ENCODE measurements at regions not wholly inside any gene's neighbourhood (a gene's known extent, or its start where the extent isn't known, plus 50 kb on each side); places are given as distances from the start of the nearest gene placed in this dataset.
"Not testable (repeated sequence)": the region's sequence is repeated elsewhere in the genome, so short reads cannot be mapped to it uniquely, and the experiment has no call there.

GRCh38 chr2:84301717-84302116, 157.4 kb downstream of the SUCLG1 start:
- Histone ChIP-seq H3K9ac (ENCODE audit: low read depth, low read length) (no peak overlapping the region), H3K4me1 (ENCODE audit: insufficient read depth, low read length) (peaks cover 11% of the 10 kb centered on the region; the same call in 1 of the 2 replicates), H3K36me3 (ENCODE audit: insufficient read depth, low read length) (no peaks in the 10 kb centered on the region), H3K9me3 (ENCODE audit: control insufficient read depth, insufficient read depth, low read length) (peaks cover 8% of the 10 kb centered on the region)

GRCh38 chr2:84300696-84301029, 158.4 kb downstream of the SUCLG1 start:
- peaks cover 11% of the 10 kb centered on the region; the same call in 1 of the 2 replicates for H3K4me1 ChIP-seq (ENCODE audit: insufficient read depth, low read length)
- no peaks in the 10 kb centered on the region for H3K36me3 ChIP-seq (ENCODE audit: insufficient read depth, low read length)
- no peak overlapping the region for H3K9ac ChIP-seq (ENCODE audit: low read depth, low read length)
- peaks cover 6% of the 10 kb centered on the region for H3K9me3 ChIP-seq (ENCODE audit: control insufficient read depth, insufficient read depth, low read length)

- H3K9ac ChIP-seq (ENCODE audit: low read depth, low read length); H3K36me3 ChIP-seq (ENCODE audit: insufficient read depth, low read length); H3K9me3 ChIP-seq (ENCODE audit: control insufficient read depth, insufficient read depth, low read length): not testable (repeated sequence)
- H3K4me1 ChIP-seq (ENCODE audit: insufficient read depth, low read length), result peaks cover 11% of the 10 kb centered on the region; the same call in 1 of the 2 replicates
Observed at GRCh38 chr2:84300001-84300695, 158.9 kb downstream of the SUCLG1 start.

- Histone ChIP-seq H3K4me1 (ENCODE audit: insufficient read depth, low read length) (peaks cover 11% of the 10 kb centered on the region; the same call in 1 of the 2 replicates), H3K9me3 (ENCODE audit: control insufficient read depth, insufficient read depth, low read length) (no peaks in the 10 kb centered on the region; the same call in 1 of the 2 replicates), H3K9ac (ENCODE audit: low read depth, low read length) (no peak overlapping the region), H3K36me3 (ENCODE audit: insufficient read depth, low read length) (no peaks in the 10 kb centered on the region)
Observed at GRCh38 chr2:84299211-84299775, 159.8 kb downstream of the SUCLG1 start.

GRCh38 chr2:84297155-84297554, 161.9 kb downstream of the SUCLG1 start:
- Histone ChIP-seq H3K36me3 (ENCODE audit: insufficient read depth, low read length) (no peaks in the 10 kb centered on the region), H3K4me1 (ENCODE audit: insufficient read depth, low read length) (peaks cover 11% of the 10 kb centered on the region; the same call in 1 of the 2 replicates), H3K9ac (ENCODE audit: low read depth, low read length) (no peak overlapping the region), H3K9me3 (ENCODE audit: control insufficient read depth, insufficient read depth, low read length) (no peaks in the 10 kb centered on the region)

GRCh38 chr2:84293791-84294380, 165.2 kb downstream of the SUCLG1 start:
- Histone ChIP-seq H3K9me3 (ENCODE audit: control insufficient read depth, insufficient read depth, low read length) (no peaks in the 10 kb centered on the region), H3K4me1 (ENCODE audit: insufficient read depth, low read length) (peaks cover 10% of the 10 kb centered on the region; the same call in 1 of the 2 replicates), H3K36me3 (ENCODE audit: insufficient read depth, low read length) (no peaks in the 10 kb centered on the region), H3K9ac (ENCODE audit: low read depth, low read length) (no peak overlapping the region)

GRCh38 chr2:84292545-84292944, 166.5 kb downstream of the SUCLG1 start:
- peaks cover 4% of the 10 kb centered on the region; the same call in 1 of the 2 replicates for H3K4me1 ChIP-seq (ENCODE audit: insufficient read depth, low read length)
- no peaks in the 10 kb centered on the region for H3K36me3 ChIP-seq (ENCODE audit: insufficient read depth, low read length)
- H3K9ac ChIP-seq (ENCODE audit: low read depth, low read length), result no peak overlapping the region
- no peaks in the 10 kb centered on the region for H3K9me3 ChIP-seq (ENCODE audit: control insufficient read depth, insufficient read depth, low read length)

GRCh38 chr2:84290537-84290936, 168.5 kb downstream of the SUCLG1 start:
- no peaks in the 10 kb centered on the region for H3K36me3 ChIP-seq (ENCODE audit: insufficient read depth, low read length)
- H3K4me1 ChIP-seq (ENCODE audit: insufficient read depth, low read length), result no peaks in the 10 kb centered on the region
- no peaks in the 10 kb centered on the region for H3K9me3 ChIP-seq (ENCODE audit: control insufficient read depth, insufficient read depth, low read length)
- H3K9ac ChIP-seq (ENCODE audit: low read depth, low read length), result no peak overlapping the region

- H3K36me3 ChIP-seq (ENCODE audit: insufficient read depth, low read length), result no peaks in the 10 kb centered on the region
- no peak overlapping the region for H3K9ac ChIP-seq (ENCODE audit: low read depth, low read length)
- no peaks in the 10 kb centered on the region for H3K4me1 ChIP-seq (ENCODE audit: insufficient read depth, low read length)
- H3K9me3 ChIP-seq (ENCODE audit: control insufficient read depth, insufficient read depth, low read length), result no peaks in the 10 kb centered on the region
Observed at GRCh38 chr2:84288293-84288692, 170.8 kb downstream of the SUCLG1 start.

- Histone ChIP-seq H3K36me3 (ENCODE audit: insufficient read depth, low read length) (no peaks in the 10 kb centered on the region), H3K9me3 (ENCODE audit: control insufficient read depth, insufficient read depth, low read length) (no peaks in the 10 kb centered on the region), H3K4me1 (ENCODE audit: insufficient read depth, low read length) (no peaks in the 10 kb centered on the region), H3K9ac (ENCODE audit: low read depth, low read length) (no peak overlapping the region)
Observed at GRCh38 chr2:84286878-84287277, 172.2 kb downstream of the SUCLG1 start.

- no peak overlapping the region for H3K9ac ChIP-seq (ENCODE audit: low read depth, low read length)
- no peaks in the 10 kb centered on the region for H3K9me3 ChIP-seq (ENCODE audit: control insufficient read depth, insufficient read depth, low read length)
- no peaks in the 10 kb centered on the region for H3K4me1 ChIP-seq (ENCODE audit: insufficient read depth, low read length)
- no peaks in the 10 kb centered on the region for H3K36me3 ChIP-seq (ENCODE audit: insufficient read depth, low read length)
Observed at GRCh38 chr2:84285056-84285747, 173.9 kb downstream of the SUCLG1 start.

GRCh38 chr2:84283506-84283905, 175.6 kb downstream of the SUCLG1 start:
- Histone ChIP-seq H3K36me3 (ENCODE audit: insufficient read depth, low read length) (no peaks in the 10 kb centered on the region), H3K9me3 (ENCODE audit: control insufficient read depth, insufficient read depth, low read length) (no peaks in the 10 kb centered on the region), H3K4me1 (ENCODE audit: insufficient read depth, low read length) (no peaks in the 10 kb centered on the region), H3K9ac (ENCODE audit: low read depth, low read length) (no peak overlapping the region)

GRCh38 chr2:84281510-84281909, 177.6 kb downstream of the SUCLG1 start:
- Histone ChIP-seq H3K36me3 (ENCODE audit: insufficient read depth, low read length) (no peaks in the 10 kb centered on the region), H3K4me1 (ENCODE audit: insufficient read depth, low read length) (no peaks in the 10 kb centered on the region), H3K9ac (ENCODE audit: low read depth, low read length) (no peak overlapping the region), H3K9me3 (ENCODE audit: control insufficient read depth, insufficient read depth, low read length) (no peaks in the 10 kb centered on the region)

GRCh38 chr2:84280873-84281272, 178.2 kb downstream of the SUCLG1 start:
- Histone ChIP-seq H3K9me3 (ENCODE audit: control insufficient read depth, insufficient read depth, low read length) (no peaks in the 10 kb centered on the region), H3K36me3 (ENCODE audit: insufficient read depth, low read length) (no peaks in the 10 kb centered on the region), H3K4me1 (ENCODE audit: insufficient read depth, low read length) (no peaks in the 10 kb centered on the region), H3K9ac (ENCODE audit: low read depth, low read length) (no peak overlapping the region)
